HepG2 (cell line): ENCODE measurements at regions not wholly inside any gene's neighbourhood (a gene's known extent, or its start where the extent isn't known, plus 50 kb on each side); places are given as distances from the start of the nearest gene placed in this dataset.

Experiments used
- ATAC-seq: fragments of 200-7000 bp; cut with Tn5 transposase; 3 replicates; pipeline ENCODE4 v1.9.1; 2020; ENCODE audit warnings: mild to moderate bottlenecking, moderate library complexity
- BruUV-seq: library from RNA; stranded (reverse); fragments of 400-500 nt; replicated peaks from 2 replicates; lab custom pipeline; 2021; lab: Mats Ljungman, UMichigan
- CTCF ChIA-PET: fragments of 300-600 bp; formaldehyde crosslinking; extraction: SDS; loops from one replicate; lab custom pipeline; 2021; ENCODE audit warnings: low total read pairs, inconsistent platforms, low intra/inter-chr PET ratio; lab: Yijun Ruan, JAX
- POLR2A ChIA-PET: fragments of 350-600 bp; sonication (Branson Sonifier 250); formaldehyde crosslinking; loops from one replicate; lab custom pipeline; 2020; ENCODE audit warnings: antibody characterized with exemption, inconsistent platforms; lab: Yijun Ruan, JAX
- DNase-seq: peaks from one replicate; pipeline ENCODE4 v3.0.0-alpha.2; 2015; ENCODE audit warnings: low spot score
- FAIRE-seq: peaks from 3 replicates; lab custom pipeline; 2011; peaks lifted over from hg19 to GRCh38; lab: Jason Lieb, UNC
- H2AFZ ChIP-seq: one replicate; pipeline ENCODE4 v1.6.1; 2011; ENCODE audit warnings: low read length, inconsistent platforms
- H3K27ac ChIP-seq: fragments of 300-600 bp; 3 replicates; pipeline ENCODE4 v1.8.0; 2011; ENCODE audit warnings: mixed run types, mild to moderate bottlenecking, mixed read lengths, low read length, inconsistent platforms; ENCODE audit not compliant: insufficient read depth; ENCODE audit errors: extremely low read length
- H3K27me3 ChIP-seq, 2 experiments: fragments of 200-600 bp in 1 of 2; 2 replicates in 1 of 2; 3 replicates in 1 of 2; pipeline versions ENCODE4 v1.6.0 to v1.8.0; 2011; ENCODE audit warnings: low read length in 2 of 2, mild to moderate bottlenecking in 2 of 2, moderate library complexity in 2 of 2, inconsistent platforms in 1 of 2; ENCODE audit not compliant: insufficient read depth in 2 of 2, control insufficient read depth in 1 of 2
- H3K36me3 ChIP-seq, 2 experiments: fragments of 200-600 bp in 1 of 2; replicated peaks in 1 of 2; 2 replicates in 1 of 2; 3 replicates in 1 of 2; pipeline versions ENCODE4 v1.5.1 to v1.8.0; 2011; ENCODE audit warnings: low read length in 2 of 2, inconsistent platforms in 1 of 2; ENCODE audit not compliant: insufficient read depth in 2 of 2, control insufficient read depth in 1 of 2
- H3K4me1 ChIP-seq: 2 replicates; pipeline ENCODE4 v1.5.1; 2012; ENCODE audit warnings: low read length, inconsistent platforms; ENCODE audit not compliant: insufficient read depth
- H3K4me2 ChIP-seq: 2 replicates; pipeline ENCODE4 v1.6.0; 2011; ENCODE audit warnings: low read depth, low read length, inconsistent platforms
- H3K4me3 ChIP-seq, 3 experiments: fragments of 200-600 bp in 1 of 3; sonication (generic), shearing (Covaris generic) in 1 of 3; replicated peaks in 1 of 3; 2 replicates each; pipeline ENCODE4 v1.5.1; 2011 to 2016; ENCODE audit warnings: low read length in 3 of 3, inconsistent platforms in 2 of 3, low read depth in 2 of 3, mild to moderate bottlenecking in 2 of 3, control low read depth in 1 of 3, mixed read lengths in 1 of 3; ENCODE audit not compliant: insufficient read depth in 1 of 3
- H3K79me2 ChIP-seq: one replicate; pipeline ENCODE4 v1.6.1; 2011; ENCODE audit warnings: low read length, inconsistent platforms; ENCODE audit not compliant: insufficient read depth
- H3K9ac ChIP-seq: 2 replicates; pipeline ENCODE4 v1.6.0; 2011; ENCODE audit warnings: mild to moderate bottlenecking, low read depth, low read length, inconsistent platforms; ENCODE audit not compliant: insufficient read depth
- H3K9me3 ChIP-seq: 2 replicates; pipeline ENCODE4 v1.5.1; 2012; ENCODE audit warnings: mild to moderate bottlenecking, low read length
- H4K20me1 ChIP-seq: 2 replicates; pipeline ENCODE4 v1.6.0; 2011; ENCODE audit warnings: inconsistent platforms, mild to moderate bottlenecking, low read length, moderate library complexity; ENCODE audit not compliant: insufficient read depth
- DNMT3B ChIP-seq: conservative IDR thresholded peaks from 2 replicates; pipeline ENCODE4 v1.6.1; 2016; ENCODE audit warnings: missing biosample characterization, control low read depth
- ETV6 ChIP-seq: sonication (generic); formaldehyde crosslinking; conservative IDR thresholded peaks from 2 replicates; pipeline ENCODE4 v1.4.0; 2020; ENCODE audit warnings: missing genetic modification reagents
- GATAD2A ChIP-seq: IDR thresholded peaks from 2 replicates; pipeline ENCODE4 v1.6.1; 2016
- MXI1 ChIP-seq: IDR thresholded peaks from 3 replicates; pipeline ENCODE4 v1.6.1; 2012; ENCODE audit warnings: low read depth, low read length, inconsistent platforms, borderline replicate concordance
- NFYC ChIP-seq: IDR thresholded peaks from 2 replicates; pipeline ENCODE4 v1.6.1; 2016; ENCODE audit warnings: missing genetic modification reagents, missing compliant biosample characterization
- ZBTB3 ChIP-seq: sonication (generic); formaldehyde crosslinking; IDR thresholded peaks from 2 replicates; pipeline ENCODE4 v1.4.0; 2020; ENCODE audit warnings: low read depth, mild to moderate bottlenecking, moderate library complexity, missing genetic modification reagents, borderline replicate concordance
- ZFP41 ChIP-seq: sonication (generic); formaldehyde crosslinking; IDR thresholded peaks from 2 replicates; pipeline ENCODE4 v1.4.0; 2020; ENCODE audit warnings: mild to moderate bottlenecking, missing genetic modification reagents, borderline replicate concordance
- ZNF143 ChIP-seq: sonication (generic); formaldehyde crosslinking; IDR thresholded peaks from 2 replicates; pipeline ENCODE4 v1.4.0; 2020; ENCODE audit warnings: missing genetic modification reagents
- ZNF775 ChIP-seq: sonication (generic); formaldehyde crosslinking; IDR thresholded peaks from 2 replicates; pipeline ENCODE4 v1.4.0; 2020; ENCODE audit warnings: missing genetic modification reagents, mild to moderate bottlenecking, moderate library complexity, borderline replicate concordance
- ZSCAN25 ChIP-seq: sonication (generic); formaldehyde crosslinking; IDR thresholded peaks from 2 replicates; pipeline ENCODE4 v1.8.0; 2022; ENCODE audit warnings: mild to moderate bottlenecking, missing genetic modification reagents
- WGBS: methylation state at CpG from one replicate; pipeline ENCODE4 v1.1.6; 2017; ENCODE audit warnings: low lambda C conversion rate; 5-methylcytosine and 5-hydroxymethylcytosine counted together
- in situ Hi-C: cut with HindIII; loops from 2 replicates; pipeline ENCODE4 v1.10.0; 2017; ENCODE audit warnings: low pct_unique_long_range_greater_than_20kb; ENCODE audit not compliant: extremely low pct_ligation_motif_present
- intact Hi-C: fragments of 100-400 bp; cut with micrococcal nuclease; formaldehyde crosslinking; loops from one replicate; pipeline ENCODE4 v1.10.0; 2022; ENCODE audit not compliant: unreplicated experiment
- TF ChIP-seq, protein P1 (sequence below): sonication (generic); formaldehyde crosslinking; IDR thresholded peaks from 2 replicates; pipeline ENCODE4 v1.4.0; 2020; ENCODE audit warnings: missing genetic modification reagents

DNA sequence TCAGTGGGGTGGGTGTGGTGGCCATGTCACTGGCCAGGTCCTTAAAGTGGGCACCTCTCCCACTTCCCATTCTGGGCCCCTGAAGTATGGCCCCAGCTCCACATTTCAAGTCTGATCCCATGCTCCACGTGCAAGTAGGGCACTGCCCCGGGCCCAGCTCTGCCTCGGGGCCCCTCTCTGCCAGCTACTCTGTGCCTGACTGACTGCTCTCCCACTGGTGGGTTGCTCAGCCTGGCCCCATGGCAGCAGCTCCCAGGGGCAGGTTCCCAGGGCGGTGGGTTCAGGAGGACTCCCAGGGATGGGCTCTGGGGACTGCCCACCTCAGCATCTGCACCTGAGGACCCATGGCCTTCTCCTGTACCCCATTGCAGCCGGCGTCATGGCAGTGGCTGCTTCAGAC is 110.2 kb upstream of the FAM180A start (continued):
- TF ChIP-seq, protein P1, sequence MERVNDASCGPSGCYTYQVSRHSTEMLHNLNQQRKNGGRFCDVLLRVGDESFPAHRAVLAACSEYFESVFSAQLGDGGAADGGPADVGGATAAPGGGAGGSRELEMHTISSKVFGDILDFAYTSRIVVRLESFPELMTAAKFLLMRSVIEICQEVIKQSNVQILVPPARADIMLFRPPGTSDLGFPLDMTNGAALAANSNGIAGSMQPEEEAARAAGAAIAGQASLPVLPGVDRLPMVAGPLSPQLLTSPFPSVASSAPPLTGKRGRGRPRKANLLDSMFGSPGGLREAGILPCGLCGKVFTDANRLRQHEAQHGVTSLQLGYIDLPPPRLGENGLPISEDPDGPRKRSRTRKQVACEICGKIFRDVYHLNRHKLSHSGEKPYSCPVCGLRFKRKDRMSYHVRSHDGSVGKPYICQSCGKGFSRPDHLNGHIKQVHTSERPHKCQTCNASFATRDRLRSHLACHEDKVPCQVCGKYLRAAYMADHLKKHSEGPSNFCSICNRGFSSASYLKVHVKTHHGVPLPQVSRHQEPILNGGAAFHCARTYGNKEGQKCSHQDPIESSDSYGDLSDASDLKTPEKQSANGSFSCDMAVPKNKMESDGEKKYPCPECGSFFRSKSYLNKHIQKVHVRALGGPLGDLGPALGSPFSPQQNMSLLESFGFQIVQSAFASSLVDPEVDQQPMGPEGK (CRISPR knock-in tag): no peak
- TF ChIP-seq DNMT3B (CRISPR knock-in tag) (no peak), GATAD2A (no peak), ZNF143 (CRISPR knock-in tag) (no peak), NFYC (no peak), MXI1 (no peak)

DNA sequence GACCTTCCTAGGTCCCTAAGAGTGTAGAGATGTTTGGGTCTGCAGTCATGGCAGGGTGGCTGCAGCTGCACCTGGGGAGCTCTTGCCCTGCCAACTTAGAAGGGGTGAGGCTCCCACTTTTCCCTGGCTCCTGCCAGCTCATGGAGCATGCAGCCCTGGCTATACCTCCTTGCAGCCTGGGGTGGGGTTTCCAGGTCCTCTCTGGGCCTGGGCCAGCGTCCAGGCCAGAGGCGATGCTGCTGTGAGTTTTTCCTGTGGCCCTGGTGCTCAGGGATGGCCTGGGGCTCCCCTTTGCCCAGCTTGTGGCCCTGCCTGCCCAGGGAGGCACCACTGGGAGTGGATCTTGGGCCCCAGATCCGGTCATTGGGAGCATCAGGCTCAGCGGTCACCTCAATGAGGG is 109.8 kb upstream of the FAM180A start:
- no CpG with 5 or more reads among the region's 4 CpGs for WGBS
- ChIA-PET POLR2A (no interaction called here), CTCF (no interaction called here)
- ATAC-seq (no peak), DNase-seq (no peak), FAIRE-seq (no peak)
- Histone ChIP-seq H3K27ac (no peak overlapping the region), H3K36me3 (no peaks in the 10 kb centered on the region), H4K20me1 (no peaks in the 10 kb centered on the region), H3K4me3 (no peak overlapping the region), H3K4me2 (no peak overlapping the region), H3K4me1 (no peaks in the 10 kb centered on the region), H2AFZ (no peak overlapping the region), H3K27me3 (no peaks in the 10 kb centered on the region), H3K9me3 (no peaks in the 10 kb centered on the region), H3K79me2 (no peaks in the 10 kb centered on the region), H3K9ac (no peak overlapping the region)
- intact Hi-C loops (no loop called here), in situ Hi-C loops (no loop called here)
- TF ChIP-seq ETV6 (no peak), ZNF775 (CRISPR knock-in tag) (no peak), ZFP41 (CRISPR knock-in tag) (no peak), ZSCAN25 (no peak), ZBTB3 (no peak)
- no TSS peak for BruUV-seq
